Fibroblast of villous mesenchyme (primary cell): ENCODE measurements at regions not wholly inside any gene's neighbourhood (a gene's known extent, or its start where the extent isn't known, plus 50 kb on each side); places are given as distances from the start of the nearest gene placed in this dataset.

Source experiments
- DNase-seq: peaks from one replicate; pipeline ENCODE4 v3.0.0-alpha.2; 2010; ENCODE audit warnings: low read depth
- H3K4me3 ChIP-seq: 2 replicates; pipeline ENCODE4 v1.5.1; 2011; ENCODE audit warnings: low read depth, mild to moderate bottlenecking, low read length
- CTCF ChIP-seq: IDR thresholded peaks from 2 replicates; pipeline ENCODE4 v1.5.1; 2012; ENCODE audit warnings: low read depth, mild to moderate bottlenecking, low read length; ENCODE audit not compliant: insufficient read depth

- H3K4me3 ChIP-seq = no peak overlapping the region
- TF ChIP-seq CTCF = peak; percentile 21
- DNase-seq = no peak
Observed at GRCh38 chr5:166433679-166434078, 1857.8 kb upstream of the WWC1 start.

- peak; percentile 32 for DNase-seq
- TF ChIP-seq CTCF = no peak
- no peak overlapping the region for H3K4me3 ChIP-seq
Observed at GRCh38 chr5:166436872-166437271, 1854.6 kb upstream of the WWC1 start.

GRCh38 chr5:166486348-166486747 lies 1805.1 kb upstream of the WWC1 start:
- TF ChIP-seq CTCF = no peak
- DNase-seq = no peak
- no peak overlapping the region for H3K4me3 ChIP-seq

DNA sequence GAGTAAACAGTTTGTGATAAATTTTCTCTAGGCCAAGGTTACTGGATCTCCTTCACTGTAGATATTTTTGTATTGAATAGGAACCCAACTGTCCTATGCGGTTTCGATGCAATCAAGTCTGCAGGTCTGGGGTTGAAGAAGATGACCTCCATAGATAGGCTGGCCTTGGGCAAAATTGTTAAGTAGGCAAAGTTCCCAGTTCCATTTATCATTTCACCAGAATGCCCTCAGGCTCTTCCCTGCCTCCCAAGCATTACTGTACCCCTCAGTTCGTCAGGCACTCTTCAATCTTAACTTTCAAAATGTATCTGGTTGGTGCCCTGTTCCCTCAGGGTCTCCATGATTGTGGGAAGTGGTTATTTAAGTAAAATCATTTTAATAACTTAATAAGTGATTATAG lies 1802.9 kb upstream of the WWC1 start:
- no peak overlapping the region for H3K4me3 ChIP-seq
- DNase-seq = no peak
- TF ChIP-seq CTCF = no peak

GRCh38 chr5:166493040-166493439 lies 1798.4 kb upstream of the WWC1 start:
- no peak overlapping the region for H3K4me3 ChIP-seq
- no peak for TF ChIP-seq CTCF
- DNase-seq = no peak

DNA sequence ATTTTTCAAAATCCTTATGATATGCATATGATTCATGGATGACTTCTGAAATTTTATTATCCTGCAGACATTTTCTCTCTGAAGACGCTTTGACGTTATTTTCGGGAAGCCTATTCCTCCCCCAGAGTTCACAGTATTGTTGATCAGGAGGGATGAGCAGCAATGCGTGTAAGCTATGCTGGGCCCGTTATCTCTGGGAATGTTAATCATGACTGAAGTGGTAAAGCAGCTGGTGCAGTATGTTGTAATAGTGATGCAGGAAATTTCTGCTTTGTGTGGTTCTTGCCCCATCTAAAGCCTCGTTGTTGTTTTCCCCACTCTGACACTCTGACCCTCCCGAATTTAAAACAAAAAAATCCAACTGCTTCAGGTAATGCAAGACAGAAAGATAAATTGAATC lies 1797.8 kb upstream of the WWC1 start:
- no peak for TF ChIP-seq CTCF
- peak; percentile 90 for DNase-seq
- H3K4me3 ChIP-seq = no peak overlapping the region

GRCh38 chr5:166497496-166498104 lies 1793.8 kb upstream of the WWC1 start:
- no peak for DNase-seq
- no peak overlapping the region for H3K4me3 ChIP-seq
- TF ChIP-seq CTCF = no peak
